ENCODE measurements at regions not wholly inside any gene's neighbourhood (a gene's known extent, or its start where the extent isn't known, plus 50 kb on each side); places are given as distances from the start of the nearest gene placed in this dataset.

DNA sequence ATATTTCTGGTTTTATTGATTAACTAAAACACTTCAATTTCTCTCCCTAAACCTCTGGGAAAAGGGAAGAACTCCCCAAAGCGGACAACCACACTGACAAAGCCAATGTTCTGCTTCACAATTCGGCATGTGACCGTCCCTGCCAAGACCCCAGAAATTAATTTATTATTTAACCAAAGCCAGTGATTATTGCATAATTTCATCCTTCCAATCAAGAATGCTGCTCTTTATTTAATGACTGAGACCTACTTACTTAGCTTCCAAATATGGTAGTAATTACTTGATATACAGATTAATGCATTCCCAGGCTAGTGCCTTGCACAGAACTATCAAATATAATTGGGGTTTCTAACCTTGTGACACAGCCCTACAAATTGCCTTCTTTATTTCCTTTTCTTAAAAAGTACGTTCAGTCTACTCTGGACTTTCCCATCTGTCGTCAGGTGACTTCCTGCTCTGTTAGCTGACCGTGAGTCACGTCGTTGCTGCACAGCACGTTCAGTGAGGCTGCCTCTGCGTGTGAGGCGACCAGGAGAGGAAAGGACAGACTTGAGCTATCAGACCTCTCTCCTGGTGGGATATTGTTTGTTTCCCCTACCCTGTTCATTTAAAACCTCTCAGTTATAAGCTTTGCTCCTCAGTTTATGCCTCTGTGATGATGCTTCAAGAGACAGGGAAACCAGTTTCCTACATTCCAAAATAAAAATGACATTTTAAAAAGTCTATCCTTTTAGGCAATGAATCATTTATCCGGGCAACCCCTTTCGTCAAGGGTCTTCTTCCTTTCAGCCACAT lies 55.7 kb upstream of the TNFAIP3 start:
- ChIA-PET CTCF (no interaction called here), POLR2A (no interaction called here)
- Histone ChIP-seq H2AFZ (ENCODE audit: low read depth) (no peak overlapping the region), H3K27ac (ENCODE audit: low read depth in 2 of 2, low read length in 1 of 2) (no peak overlapping the region), H3F3A (replicated peaks; ENCODE audit: insufficient read depth) (no peaks in the 10 kb centered on the region), H3K79me2 (ENCODE audit: insufficient read depth) (no peaks in the 10 kb centered on the region), H3K9me3 (no peaks in the 10 kb centered on the region), H3K27me3 (ENCODE audit: insufficient read depth) (no peaks in the 10 kb centered on the region; the same call in 1 of the 2 replicates), H3K9me2 (no peaks in the 10 kb centered on the region), H3K9ac (no peak overlapping the region), H3K36me3 (replicated peaks in 1 of 2; ENCODE audit: control insufficient read depth in 1 of 2, insufficient read depth in 2 of 2, low read length in 1 of 2) (no peaks in the 10 kb centered on the region), H3K4me1 (ENCODE audit: control insufficient read depth in 1 of 2, insufficient read depth in 2 of 2, low read depth in 1 of 2, low read length in 1 of 2) (no peaks in the 10 kb centered on the region; a peak in 1 of 4 replicates), H3K4me2 (0 out of 2 replicates have a peak overlapping the region, but pooled peaks have one; percentile 4), H3K4me3 (ENCODE audit: low read depth in 2 of 2, low read length in 1 of 2) (no peak overlapping the region), H4K20me1 (ENCODE audit: insufficient read depth) (no peaks in the 10 kb centered on the region)
- 6% methylated on average over 13 of the region's 13 CpGs for WGBS (ENCODE audit: low lambda C conversion rate)
- no peak for DNase-seq
- TF ChIP-seq GABPA (IDR thresholded peaks at IDR 0.05; ENCODE audit: low read depth) (no peak), POLR2AphosphoS5 (IDR thresholded peaks at IDR 0.05; ENCODE audit: low read depth, low read length) (no peak), RCOR1 (IDR thresholded peaks at IDR 0.05; ENCODE audit: low read length) (no peak), EZH2phosphoT487 (IDR thresholded peaks at IDR 0.05; ENCODE audit: borderline replicate concordance, low read depth) (no peak), FOXJ3 (CRISPR knock-in tag; IDR thresholded peaks at IDR 0.05) (no peak), ELF1 (IDR thresholded peaks at IDR 0.05) (no peak), SIN3A (IDR thresholded peaks at IDR 0.05; ENCODE audit: borderline replicate concordance, low read depth, low read length) (no peak), RFX5 (IDR thresholded peaks at IDR 0.05; ENCODE audit: low read length) (no peak), NRF1 (IDR thresholded peaks at IDR 0.05; ENCODE audit: low read depth, low read length) (no peak), FOXM1 (IDR thresholded peaks at IDR 0.05; ENCODE audit: low read depth) (no peak), CHD2 (IDR thresholded peaks at IDR 0.05; ENCODE audit: low read length, partially characterized antibody) (no peak), TEAD4 (IDR thresholded peaks at IDR 0.05; ENCODE audit: borderline replicate concordance, insufficient read depth) (no peak), NFIC (IDR thresholded peaks at IDR 0.05; ENCODE audit: borderline replicate concordance) (no peak), FOSL2 (IDR thresholded peaks at IDR 0.05; ENCODE audit: borderline replicate concordance, low read depth) (no peak), TAF1 (IDR thresholded peaks at IDR 0.05; ENCODE audit: borderline replicate concordance, low read depth, low read length) (no peak), RAD21 (IDR thresholded peaks at IDR 0.05; ENCODE audit: low read length) (no peak)
- TF ChIP-seq, protein P1, sequence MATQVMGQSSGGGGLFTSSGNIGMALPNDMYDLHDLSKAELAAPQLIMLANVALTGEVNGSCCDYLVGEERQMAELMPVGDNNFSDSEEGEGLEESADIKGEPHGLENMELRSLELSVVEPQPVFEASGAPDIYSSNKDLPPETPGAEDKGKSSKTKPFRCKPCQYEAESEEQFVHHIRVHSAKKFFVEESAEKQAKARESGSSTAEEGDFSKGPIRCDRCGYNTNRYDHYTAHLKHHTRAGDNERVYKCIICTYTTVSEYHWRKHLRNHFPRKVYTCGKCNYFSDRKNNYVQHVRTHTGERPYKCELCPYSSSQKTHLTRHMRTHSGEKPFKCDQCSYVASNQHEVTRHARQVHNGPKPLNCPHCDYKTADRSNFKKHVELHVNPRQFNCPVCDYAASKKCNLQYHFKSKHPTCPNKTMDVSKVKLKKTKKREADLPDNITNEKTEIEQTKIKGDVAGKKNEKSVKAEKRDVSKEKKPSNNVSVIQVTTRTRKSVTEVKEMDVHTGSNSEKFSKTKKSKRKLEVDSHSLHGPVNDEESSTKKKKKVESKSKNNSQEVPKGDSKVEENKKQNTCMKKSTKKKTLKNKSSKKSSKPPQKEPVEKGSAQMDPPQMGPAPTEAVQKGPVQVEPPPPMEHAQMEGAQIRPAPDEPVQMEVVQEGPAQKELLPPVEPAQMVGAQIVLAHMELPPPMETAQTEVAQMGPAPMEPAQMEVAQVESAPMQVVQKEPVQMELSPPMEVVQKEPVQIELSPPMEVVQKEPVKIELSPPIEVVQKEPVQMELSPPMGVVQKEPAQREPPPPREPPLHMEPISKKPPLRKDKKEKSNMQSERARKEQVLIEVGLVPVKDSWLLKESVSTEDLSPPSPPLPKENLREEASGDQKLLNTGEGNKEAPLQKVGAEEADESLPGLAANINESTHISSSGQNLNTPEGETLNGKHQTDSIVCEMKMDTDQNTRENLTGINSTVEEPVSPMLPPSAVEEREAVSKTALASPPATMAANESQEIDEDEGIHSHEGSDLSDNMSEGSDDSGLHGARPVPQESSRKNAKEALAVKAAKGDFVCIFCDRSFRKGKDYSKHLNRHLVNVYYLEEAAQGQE (IDR thresholded peaks at IDR 0.05; ENCODE audit: low read depth, low read length), result no peak
- TF ChIP-seq, protein P2, sequence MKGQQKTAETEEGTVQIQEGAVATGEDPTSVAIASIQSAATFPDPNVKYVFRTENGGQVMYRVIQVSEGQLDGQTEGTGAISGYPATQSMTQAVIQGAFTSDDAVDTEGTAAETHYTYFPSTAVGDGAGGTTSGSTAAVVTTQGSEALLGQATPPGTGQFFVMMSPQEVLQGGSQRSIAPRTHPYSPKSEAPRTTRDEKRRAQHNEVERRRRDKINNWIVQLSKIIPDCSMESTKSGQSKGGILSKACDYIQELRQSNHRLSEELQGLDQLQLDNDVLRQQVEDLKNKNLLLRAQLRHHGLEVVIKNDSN (IDR thresholded peaks at IDR 0.05; ENCODE audit: borderline replicate concordance, low read depth), result no peak
- TF ChIP-seq, protein P3, sequence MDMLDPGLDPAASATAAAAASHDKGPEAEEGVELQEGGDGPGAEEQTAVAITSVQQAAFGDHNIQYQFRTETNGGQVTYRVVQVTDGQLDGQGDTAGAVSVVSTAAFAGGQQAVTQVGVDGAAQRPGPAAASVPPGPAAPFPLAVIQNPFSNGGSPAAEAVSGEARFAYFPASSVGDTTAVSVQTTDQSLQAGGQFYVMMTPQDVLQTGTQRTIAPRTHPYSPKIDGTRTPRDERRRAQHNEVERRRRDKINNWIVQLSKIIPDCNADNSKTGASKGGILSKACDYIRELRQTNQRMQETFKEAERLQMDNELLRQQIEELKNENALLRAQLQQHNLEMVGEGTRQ (IDR thresholded peaks at IDR 0.05; ENCODE audit: borderline replicate concordance, low read depth, low read length), result no peak
- TF ChIP-seq, protein P4, sequence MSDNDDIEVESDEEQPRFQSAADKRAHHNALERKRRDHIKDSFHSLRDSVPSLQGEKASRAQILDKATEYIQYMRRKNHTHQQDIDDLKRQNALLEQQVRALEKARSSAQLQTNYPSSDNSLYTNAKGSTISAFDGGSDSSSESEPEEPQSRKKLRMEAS (IDR thresholded peaks at IDR 0.05; ENCODE audit: low read depth), result no peak

Measured in SK-N-SH (cell line).